HCT116 (cell line): ENCODE measurements at regions not wholly inside any gene's neighbourhood (a gene's known extent, or its start where the extent isn't known, plus 50 kb on each side); places are given as distances from the start of the nearest gene placed in this dataset.

Source experiments
- CTCF ChIP-seq, 3 experiments: fragments of 200-600 bp in 1 of 3; sonication (generic) in 1 of 3; IDR thresholded peaks in 2 of 3; conservative IDR thresholded peaks in 1 of 3; 2 replicates each; pipeline ENCODE4 v1.5.1; 2012 to 2017; ENCODE audit warnings: low read depth in 2 of 3, low read length in 2 of 3, antibody characterized with exemption in 1 of 3, borderline replicate concordance in 1 of 3, control low read depth in 1 of 3, mild to moderate bottlenecking in 1 of 3, mixed read lengths in 1 of 3, mixed run types in 1 of 3, moderate library complexity in 1 of 3; ENCODE audit not compliant: insufficient read depth in 1 of 3
- EZH2 ChIP-seq: fragments of 200-600 bp; sonication (generic); IDR thresholded peaks from 2 replicates; pipeline ENCODE4 v1.6.1; 2017; ENCODE audit warnings: antibody characterized with exemption, mixed run types
- POLR2A ChIP-seq: IDR thresholded peaks from 2 replicates; pipeline ENCODE4 v1.7.0; 2011; ENCODE audit warnings: borderline replicate concordance; ENCODE audit not compliant: insufficient read depth, insufficient read length; ENCODE audit errors: extremely low read depth
- SIN3A ChIP-seq: IDR thresholded peaks from 2 replicates; pipeline ENCODE4 v1.6.1; 2012; ENCODE audit warnings: low read depth
- SRF ChIP-seq: IDR thresholded peaks from 2 replicates; pipeline ENCODE4 v1.6.1; 2012; ENCODE audit warnings: low read depth
- YY1 ChIP-seq: IDR thresholded peaks from 2 replicates; pipeline ENCODE4 v1.6.1; 2011; ENCODE audit warnings: low read length, low read depth, moderate library complexity, mild to moderate bottlenecking; ENCODE audit not compliant: insufficient replicate concordance; ENCODE audit errors: extremely low read depth

- TF ChIP-seq CTCF (IDR thresholded peaks at IDR 0.05 in 2 of 3, conservative IDR thresholded peaks at IDR 0.05 in 1 of 3; ENCODE audit: borderline replicate concordance in 1 of 3, insufficient read depth in 1 of 3, low read depth in 2 of 3, low read length in 2 of 3) (no peak), SRF (no peak), YY1 (no peak), SIN3A (no peak), POLR2A (no peak), EZH2 (no peak)
These were observed 877.1 kb upstream of the CNTN5 start for GRCh38 chr11:98143661-98144060.
